HL-60 (cell line): ENCODE measurements at regions not wholly inside any gene's neighbourhood (a gene's known extent, or its start where the extent isn't known, plus 50 kb on each side); places are given as distances from the start of the nearest gene placed in this dataset.

Experiments used
- DNase-seq, 2 experiments: peaks; one replicate each; pipeline ENCODE4 v3.0.0-alpha.2; 2010 to 2020; ENCODE audit warnings: low read depth in 1 of 2, low spot score in 1 of 2
- H3K27ac ChIP-seq: fragments of 250-450 bp; sonication (Bioruptor Pico); replicated peaks from 2 replicates; pipeline ENCODE4 v1.5.1; 2020; ENCODE audit warnings: mild to moderate bottlenecking, moderate library complexity
- H3K27me3 ChIP-seq: fragments of 250-450 bp; sonication (Bioruptor Pico); 2 replicates; pipeline ENCODE4 v1.5.1; 2021; ENCODE audit warnings: mild to moderate bottlenecking, moderate library complexity; ENCODE audit not compliant: insufficient read depth, poor library complexity, severe bottlenecking
- H3K4me3 ChIP-seq: replicated peaks from 2 replicates; pipeline ENCODE4 v1.5.1; 2011; ENCODE audit warnings: mild to moderate bottlenecking, control low read depth, low read length; ENCODE audit not compliant: insufficient read depth
- CTCF ChIP-seq: IDR thresholded peaks from one replicate; pipeline ENCODE4 v1.5.1; 2011; ENCODE audit warnings: low read length, control low read depth, inconsistent platforms; ENCODE audit not compliant: insufficient read depth
- GABPA ChIP-seq: IDR thresholded peaks from 2 replicates; pipeline ENCODE4 v1.6.1; 2012; ENCODE audit warnings: low read depth
- POLR2AphosphoS5 ChIP-seq: IDR thresholded peaks from 2 replicates; pipeline ENCODE4 v1.6.1; 2012; ENCODE audit warnings: low read depth
- SPI1 ChIP-seq: IDR thresholded peaks from 2 replicates; pipeline ENCODE4 v1.6.1; 2012; ENCODE audit warnings: low read depth, mild to moderate bottlenecking, borderline replicate concordance
- TF ChIP-seq, protein P1 (sequence below): IDR thresholded peaks from 2 replicates; pipeline ENCODE4 v1.6.1; 2012; ENCODE audit warnings: low read depth; ENCODE audit not compliant: insufficient replicate concordance

DNA sequence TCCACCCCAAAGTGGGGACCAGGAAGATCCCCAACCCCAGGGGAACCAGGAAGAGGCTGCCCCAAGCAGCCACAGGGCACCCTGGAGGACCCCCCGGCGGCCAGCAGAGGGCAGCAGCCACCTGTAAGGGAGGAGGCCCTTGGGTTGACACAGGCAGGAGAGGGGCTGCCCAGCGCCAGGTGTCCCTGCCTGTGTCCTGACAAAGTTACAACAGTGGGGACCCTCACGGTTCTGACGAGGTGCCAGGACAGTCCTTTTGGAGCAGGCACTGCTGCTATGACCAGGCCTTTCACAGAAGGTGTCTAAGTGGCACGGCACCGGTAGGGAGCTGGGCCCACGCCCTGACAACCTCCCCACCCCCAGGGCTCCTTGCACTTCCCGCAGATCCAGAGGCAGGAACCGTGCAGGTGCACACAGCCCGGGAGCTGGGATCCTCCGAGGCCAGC, 176.7 kb downstream of the BMP7 start:
- peak; percentile 20 to 68 for DNase-seq
- Histone ChIP-seq H3K27me3 (no peaks in the 10 kb centered on the region), H3K4me3 (no peak overlapping the region), H3K27ac (no peak overlapping the region)
- peak; percentile 87 for TF ChIP-seq CTCF
- TF ChIP-seq, protein P1, sequence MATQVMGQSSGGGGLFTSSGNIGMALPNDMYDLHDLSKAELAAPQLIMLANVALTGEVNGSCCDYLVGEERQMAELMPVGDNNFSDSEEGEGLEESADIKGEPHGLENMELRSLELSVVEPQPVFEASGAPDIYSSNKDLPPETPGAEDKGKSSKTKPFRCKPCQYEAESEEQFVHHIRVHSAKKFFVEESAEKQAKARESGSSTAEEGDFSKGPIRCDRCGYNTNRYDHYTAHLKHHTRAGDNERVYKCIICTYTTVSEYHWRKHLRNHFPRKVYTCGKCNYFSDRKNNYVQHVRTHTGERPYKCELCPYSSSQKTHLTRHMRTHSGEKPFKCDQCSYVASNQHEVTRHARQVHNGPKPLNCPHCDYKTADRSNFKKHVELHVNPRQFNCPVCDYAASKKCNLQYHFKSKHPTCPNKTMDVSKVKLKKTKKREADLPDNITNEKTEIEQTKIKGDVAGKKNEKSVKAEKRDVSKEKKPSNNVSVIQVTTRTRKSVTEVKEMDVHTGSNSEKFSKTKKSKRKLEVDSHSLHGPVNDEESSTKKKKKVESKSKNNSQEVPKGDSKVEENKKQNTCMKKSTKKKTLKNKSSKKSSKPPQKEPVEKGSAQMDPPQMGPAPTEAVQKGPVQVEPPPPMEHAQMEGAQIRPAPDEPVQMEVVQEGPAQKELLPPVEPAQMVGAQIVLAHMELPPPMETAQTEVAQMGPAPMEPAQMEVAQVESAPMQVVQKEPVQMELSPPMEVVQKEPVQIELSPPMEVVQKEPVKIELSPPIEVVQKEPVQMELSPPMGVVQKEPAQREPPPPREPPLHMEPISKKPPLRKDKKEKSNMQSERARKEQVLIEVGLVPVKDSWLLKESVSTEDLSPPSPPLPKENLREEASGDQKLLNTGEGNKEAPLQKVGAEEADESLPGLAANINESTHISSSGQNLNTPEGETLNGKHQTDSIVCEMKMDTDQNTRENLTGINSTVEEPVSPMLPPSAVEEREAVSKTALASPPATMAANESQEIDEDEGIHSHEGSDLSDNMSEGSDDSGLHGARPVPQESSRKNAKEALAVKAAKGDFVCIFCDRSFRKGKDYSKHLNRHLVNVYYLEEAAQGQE: no peak
- TF ChIP-seq POLR2AphosphoS5: no peak
- no peak for TF ChIP-seq SPI1

GRCh38 chr20:57090590-57091560, 175.6 kb downstream of the BMP7 start:
- no peak overlapping the region for H3K27ac ChIP-seq
- H3K4me3 ChIP-seq: no peak overlapping the region
- no peaks in the 10 kb centered on the region for H3K27me3 ChIP-seq
- no peak for DNase-seq
- TF ChIP-seq CTCF (no peak), GABPA (no peak), SPI1 (no peak), POLR2AphosphoS5 (no peak)
- TF ChIP-seq, protein P1: no peak

GRCh38 chr20:57091748-57092111, 174.7 kb downstream of the BMP7 start:
- no peak overlapping the region for H3K27ac ChIP-seq
- no peaks in the 10 kb centered on the region for H3K27me3 ChIP-seq
- H3K4me3 ChIP-seq: no peak overlapping the region
- TF ChIP-seq GABPA (no peak), SPI1 (no peak), POLR2AphosphoS5 (no peak), CTCF (no peak)
- TF ChIP-seq, protein P1: no peak
- DNase-seq: no peak
